ENCODE measurements at regions not wholly inside any gene's neighbourhood (a gene's known extent, or its start where the extent isn't known, plus 50 kb on each side); places are given as distances from the start of the nearest gene placed in this dataset.

GRCh38 chr1:14215151-14215550, 383.3 kb upstream of the KAZN start:
- H3K4me3 ChIP-seq (ENCODE audit: insufficient read depth, low read length, poor library complexity, severe bottlenecking) = no peak overlapping the region
- H3K79me2 ChIP-seq (ENCODE audit: insufficient read depth, low read length) = no peaks in the 10 kb centered on the region
- no peak overlapping the region for H3K27ac ChIP-seq (ENCODE audit: low read depth, low read length)
- no peaks in the 10 kb centered on the region for H3K9me2 ChIP-seq (replicated peaks; ENCODE audit: insufficient read depth, low read length)
- TF ChIP-seq EZH2phosphoT487 (conservative IDR thresholded peaks at IDR 0.05; ENCODE audit: low read length) (no peak), CTCF (IDR thresholded peaks at IDR 0.05; ENCODE audit: insufficient read depth, low read length, poor library complexity, severe bottlenecking) (no peak)
- no peak overlapping the region for H3K4me2 ChIP-seq (ENCODE audit: low read depth, low read length, poor library complexity, severe bottlenecking)
- H3F3A ChIP-seq (ENCODE audit: insufficient read depth) = no peaks in the 10 kb centered on the region
- no peak overlapping the region for H3K9ac ChIP-seq (ENCODE audit: low read length)
- no peaks in the 10 kb centered on the region for H4K20me1 ChIP-seq (ENCODE audit: low read depth, low read length)
- H3K9me3 ChIP-seq (ENCODE audit: insufficient read depth, low read length) = no peaks in the 10 kb centered on the region
- H2AFZ ChIP-seq (ENCODE audit: low read depth, low read length, severe bottlenecking) = no peak overlapping the region
- no peaks in the 10 kb centered on the region; the same call in 1 of the 2 replicates for H3K36me3 ChIP-seq (ENCODE audit: low read length)
- 0 out of 2 replicates have a peak, but pooled peaks cover 3% of the 10 kb centered on the region for H3K27me3 ChIP-seq (ENCODE audit: low read length)

GRCh38 chr1:14217384-14217783, 381.1 kb upstream of the KAZN start:
- Histone ChIP-seq H3K9me3 (ENCODE audit: insufficient read depth, low read length) (no peaks in the 10 kb centered on the region), H3K4me2 (ENCODE audit: low read depth, low read length, poor library complexity, severe bottlenecking) (no peak overlapping the region), H3K27me3 (ENCODE audit: low read length) (0 out of 2 replicates have a peak, but pooled peaks cover 3% of the 10 kb centered on the region), H3K79me2 (ENCODE audit: insufficient read depth, low read length) (no peaks in the 10 kb centered on the region), H3K4me3 (ENCODE audit: insufficient read depth, low read length, poor library complexity, severe bottlenecking) (no peak overlapping the region), H3K9ac (ENCODE audit: low read length) (no peak overlapping the region), H3K36me3 (ENCODE audit: low read length) (no peaks in the 10 kb centered on the region; the same call in 1 of the 2 replicates), H3K9me2 (replicated peaks; ENCODE audit: insufficient read depth, low read length) (no peaks in the 10 kb centered on the region), H3K27ac (ENCODE audit: low read depth, low read length) (no peak overlapping the region), H4K20me1 (ENCODE audit: low read depth, low read length) (no peaks in the 10 kb centered on the region), H3F3A (ENCODE audit: insufficient read depth) (no peaks in the 10 kb centered on the region), H2AFZ (ENCODE audit: low read depth, low read length, severe bottlenecking) (no peak overlapping the region)
- TF ChIP-seq EZH2phosphoT487 (conservative IDR thresholded peaks at IDR 0.05; ENCODE audit: low read length) (no peak), CTCF (IDR thresholded peaks at IDR 0.05; ENCODE audit: insufficient read depth, low read length, poor library complexity, severe bottlenecking) (no peak)

GRCh38 chr1:14220324-14220723, 378.2 kb upstream of the KAZN start:
- Histone ChIP-seq H3K9ac (ENCODE audit: low read length) (no peak overlapping the region), H3K27ac (ENCODE audit: low read depth, low read length) (no peak overlapping the region), H3K36me3 (ENCODE audit: low read length) (no peaks in the 10 kb centered on the region; the same call in 1 of the 2 replicates), H3K27me3 (ENCODE audit: low read length) (no peaks in the 10 kb centered on the region), H2AFZ (ENCODE audit: low read depth, low read length, severe bottlenecking) (no peak overlapping the region), H4K20me1 (ENCODE audit: low read depth, low read length) (no peaks in the 10 kb centered on the region), H3K9me2 (replicated peaks; ENCODE audit: insufficient read depth, low read length) (no peaks in the 10 kb centered on the region), H3K4me2 (ENCODE audit: low read depth, low read length, poor library complexity, severe bottlenecking) (no peak overlapping the region), H3F3A (ENCODE audit: insufficient read depth) (no peaks in the 10 kb centered on the region), H3K79me2 (ENCODE audit: insufficient read depth, low read length) (no peaks in the 10 kb centered on the region), H3K4me3 (ENCODE audit: insufficient read depth, low read length, poor library complexity, severe bottlenecking) (no peak overlapping the region), H3K9me3 (ENCODE audit: insufficient read depth, low read length) (no peaks in the 10 kb centered on the region)
- TF ChIP-seq EZH2phosphoT487 (conservative IDR thresholded peaks at IDR 0.05; ENCODE audit: low read length) = no peak
- no peak for TF ChIP-seq CTCF (IDR thresholded peaks at IDR 0.05; ENCODE audit: insufficient read depth, low read length, poor library complexity, severe bottlenecking)

Measured in SU-DHL-6 (cell line).